ENCODE measurements at regions not wholly inside any gene's neighbourhood (a gene's known extent, or its start where the extent isn't known, plus 50 kb on each side); places are given as distances from the start of the nearest gene placed in this dataset.

DNA sequence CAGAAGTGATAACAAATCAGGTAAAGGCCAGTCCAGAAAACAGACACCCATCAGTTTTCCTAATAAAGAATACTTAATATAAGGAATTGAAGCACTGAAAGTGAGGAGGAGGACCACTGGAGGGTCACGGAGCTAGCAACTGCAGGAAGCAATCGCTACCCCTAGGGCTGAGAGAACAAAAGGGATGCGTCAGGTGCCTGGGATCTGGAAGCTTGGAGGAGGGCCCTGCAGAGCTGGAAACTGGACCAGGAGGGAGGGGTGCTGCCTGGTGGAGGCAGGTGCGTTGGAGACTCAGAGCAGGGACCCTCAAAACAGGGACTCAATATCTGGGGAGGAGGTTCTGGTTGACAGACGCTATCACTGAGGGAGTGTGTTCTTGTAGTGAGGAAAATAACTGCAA is 308.1 kb upstream of the RASGRP1 start:
- H3K9me3 ChIP-seq (ENCODE audit: control insufficient read depth, low read depth, low read length) = no peaks in the 10 kb centered on the region
- no peak overlapping the region for H3K27ac ChIP-seq (ENCODE audit: low read length)
- no peak overlapping the region for H3K9ac ChIP-seq (ENCODE audit: low read length)
- H3K4me3 ChIP-seq (ENCODE audit: low read length) = no peak overlapping the region
- peaks cover 4% of the 10 kb centered on the region for H3K4me1 ChIP-seq (ENCODE audit: control insufficient read depth, low read depth, low read length)
- H3K36me3 ChIP-seq (ENCODE audit: control insufficient read depth, low read depth, low read length) = no peaks in the 10 kb centered on the region
- H3K27me3 ChIP-seq (ENCODE audit: control insufficient read depth, insufficient read depth, low read length) = no peaks in the 10 kb centered on the region

DNA sequence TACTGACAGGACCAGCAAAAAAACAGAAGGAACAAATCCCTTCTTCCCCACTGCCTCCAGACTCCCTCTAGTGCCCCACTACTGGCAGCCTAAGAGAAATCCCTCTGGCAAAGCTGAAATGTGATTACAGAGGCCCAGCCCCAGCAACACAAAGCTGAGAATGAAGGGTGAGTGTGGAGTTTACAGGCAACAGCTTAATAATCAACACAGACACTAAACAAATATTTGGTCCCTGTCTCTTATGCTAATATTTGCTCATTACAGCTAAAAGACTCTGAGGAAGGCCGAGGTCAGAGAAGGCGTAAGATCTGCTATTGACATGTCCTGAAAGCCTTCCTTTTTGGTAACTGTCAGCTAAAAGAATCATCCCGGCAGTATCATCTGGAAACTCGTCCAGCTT is 308.5 kb upstream of the RASGRP1 start:
- Histone ChIP-seq H3K9me3 (ENCODE audit: control insufficient read depth, low read depth, low read length) (no peaks in the 10 kb centered on the region), H3K27ac (ENCODE audit: low read length) (no peak overlapping the region), H3K4me1 (ENCODE audit: control insufficient read depth, low read depth, low read length) (peaks cover 4% of the 10 kb centered on the region), H3K9ac (ENCODE audit: low read length) (no peak overlapping the region), H3K27me3 (ENCODE audit: control insufficient read depth, insufficient read depth, low read length) (no peaks in the 10 kb centered on the region), H3K36me3 (ENCODE audit: control insufficient read depth, low read depth, low read length) (no peaks in the 10 kb centered on the region), H3K4me3 (ENCODE audit: low read length) (no peak overlapping the region)

DNA sequence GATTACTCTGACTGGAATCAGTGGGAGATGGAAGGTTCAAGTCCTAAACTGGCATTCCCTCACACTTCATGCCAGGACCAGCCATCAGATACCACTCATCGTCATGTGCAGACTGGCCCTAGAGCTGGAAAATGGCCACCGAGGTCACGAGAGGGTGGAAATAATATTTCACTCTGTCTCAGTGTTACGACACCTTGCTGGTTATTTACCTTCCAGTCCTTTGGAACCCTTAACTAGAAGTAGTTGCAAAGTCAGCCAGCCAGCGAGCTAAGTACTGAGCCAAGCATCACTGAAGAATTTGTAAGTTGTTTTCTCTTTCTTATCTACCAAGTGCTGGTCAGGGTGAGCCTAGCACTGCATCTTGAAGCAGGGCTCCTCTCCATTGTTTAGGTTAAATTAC is 309.9 kb upstream of the RASGRP1 start:
- Histone ChIP-seq H3K36me3 (ENCODE audit: control insufficient read depth, low read depth, low read length) (no peaks in the 10 kb centered on the region), H3K9ac (ENCODE audit: low read length) (no peak overlapping the region), H3K27me3 (ENCODE audit: control insufficient read depth, insufficient read depth, low read length) (no peaks in the 10 kb centered on the region), H3K4me1 (ENCODE audit: control insufficient read depth, low read depth, low read length) (peaks cover 4% of the 10 kb centered on the region), H3K4me3 (ENCODE audit: low read length) (no peak overlapping the region), H3K27ac (ENCODE audit: low read length) (no peak overlapping the region), H3K9me3 (ENCODE audit: control insufficient read depth, low read depth, low read length) (no peaks in the 10 kb centered on the region)

DNA sequence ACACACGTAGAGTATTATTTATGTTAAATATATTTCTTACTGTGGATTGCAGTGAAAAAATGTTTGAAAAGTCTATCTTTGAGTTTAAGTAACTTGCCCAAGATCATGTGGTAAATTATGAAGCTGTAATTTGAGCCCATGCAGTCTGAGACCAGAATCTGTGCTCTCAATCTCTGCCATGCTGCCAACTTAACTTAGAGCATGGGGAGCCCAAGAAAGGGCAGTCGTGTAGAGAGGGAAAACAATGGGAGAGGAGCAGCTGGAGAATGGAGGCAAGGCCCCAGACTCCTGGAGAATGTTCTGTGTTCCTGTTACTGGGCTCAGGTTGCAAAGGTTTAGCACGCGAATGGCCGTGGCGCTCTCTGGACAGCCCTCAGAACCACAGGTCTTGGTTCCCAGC is 311.6 kb upstream of the RASGRP1 start:
- no peaks in the 10 kb centered on the region for H3K27me3 ChIP-seq (ENCODE audit: control insufficient read depth, insufficient read depth, low read length)
- H3K9me3 ChIP-seq (ENCODE audit: control insufficient read depth, low read depth, low read length) = no peaks in the 10 kb centered on the region

DNA sequence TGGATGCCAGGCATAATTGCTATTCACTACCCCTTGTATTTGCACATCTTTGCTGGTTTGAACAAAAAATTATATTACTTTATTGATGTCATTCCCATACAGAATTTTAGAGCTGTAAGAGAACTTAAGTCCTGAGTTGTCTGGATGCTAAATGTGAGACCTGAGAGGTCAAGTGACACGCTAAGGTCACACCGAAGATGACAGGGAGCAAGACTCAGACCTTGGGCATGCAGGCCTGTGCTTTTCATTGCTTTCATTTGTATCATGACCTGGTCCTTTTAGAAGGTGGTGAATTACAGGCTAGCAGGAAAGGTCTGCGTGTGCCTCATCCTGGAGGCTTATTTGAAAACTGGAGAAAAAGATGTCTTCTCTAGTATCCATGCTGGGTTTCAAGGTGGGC is 312.0 kb upstream of the RASGRP1 start:
- Histone ChIP-seq H3K4me1 (ENCODE audit: control insufficient read depth, low read depth, low read length) (peaks cover 4% of the 10 kb centered on the region), H3K27me3 (ENCODE audit: control insufficient read depth, insufficient read depth, low read length) (no peaks in the 10 kb centered on the region), H3K27ac (ENCODE audit: low read length) (no peak overlapping the region), H3K9ac (ENCODE audit: low read length) (no peak overlapping the region), H3K4me3 (ENCODE audit: low read length) (no peak overlapping the region), H3K36me3 (ENCODE audit: control insufficient read depth, low read depth, low read length) (no peaks in the 10 kb centered on the region), H3K9me3 (ENCODE audit: control insufficient read depth, low read depth, low read length) (no peaks in the 10 kb centered on the region)

More for the DNA sequence above, 311.6 kb upstream of the RASGRP1 start:
- no peak overlapping the region for H3K9ac ChIP-seq (ENCODE audit: low read length)
- no peak overlapping the region for H3K27ac ChIP-seq (ENCODE audit: low read length)
- no peak overlapping the region for H3K4me3 ChIP-seq (ENCODE audit: low read length)
- H3K36me3 ChIP-seq (ENCODE audit: control insufficient read depth, low read depth, low read length) = no peaks in the 10 kb centered on the region
- peaks cover 4% of the 10 kb centered on the region for H3K4me1 ChIP-seq (ENCODE audit: control insufficient read depth, low read depth, low read length)

DNA sequence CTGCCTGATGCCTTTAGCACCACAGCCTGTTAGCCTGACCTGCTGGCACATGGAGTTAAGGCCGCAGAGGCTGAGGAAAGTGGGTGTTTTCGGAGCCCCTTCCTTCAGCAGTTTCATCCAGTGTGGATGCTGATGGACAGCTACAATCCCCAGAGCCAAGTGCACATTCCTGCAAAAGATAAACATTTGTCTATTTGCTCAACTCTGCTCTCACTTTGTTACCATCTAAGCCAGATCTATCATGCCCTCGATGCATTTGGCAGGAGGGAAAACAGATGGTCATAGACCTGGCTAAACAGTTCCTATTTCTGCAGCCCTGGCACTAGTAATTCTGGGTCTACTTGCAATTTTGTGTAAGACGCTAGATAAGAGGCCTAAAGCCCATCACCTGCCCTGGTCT is 312.9 kb upstream of the RASGRP1 start:
- peaks cover 4% of the 10 kb centered on the region for H3K4me1 ChIP-seq (ENCODE audit: control insufficient read depth, low read depth, low read length)
- no peak overlapping the region for H3K9ac ChIP-seq (ENCODE audit: low read length)
- no peak overlapping the region for H3K27ac ChIP-seq (ENCODE audit: low read length)
- no peaks in the 10 kb centered on the region for H3K27me3 ChIP-seq (ENCODE audit: control insufficient read depth, insufficient read depth, low read length)
- no peaks in the 10 kb centered on the region for H3K9me3 ChIP-seq (ENCODE audit: control insufficient read depth, low read depth, low read length)
- H3K4me3 ChIP-seq (ENCODE audit: low read length) = no peak overlapping the region
- H3K36me3 ChIP-seq (ENCODE audit: control insufficient read depth, low read depth, low read length) = no peaks in the 10 kb centered on the region

DNA sequence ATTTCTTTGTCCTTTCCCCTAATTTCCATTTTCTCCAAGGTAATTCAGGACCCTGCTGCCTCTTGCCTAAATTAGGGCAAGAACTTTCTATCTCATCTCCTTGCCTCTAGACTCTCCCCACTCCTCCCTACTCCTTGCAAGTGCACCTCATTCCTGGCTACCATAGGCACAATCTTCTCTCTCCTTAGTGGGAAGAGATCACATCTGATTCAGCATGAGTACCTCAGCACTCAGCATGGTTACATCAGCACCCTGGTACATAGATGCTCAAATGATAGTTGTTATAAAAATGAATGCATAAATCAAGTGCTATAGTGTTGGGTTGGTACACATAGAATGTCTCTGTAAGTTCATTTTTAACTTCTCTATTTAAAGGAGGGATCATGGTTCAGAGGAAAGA is 313.4 kb upstream of the RASGRP1 start:
- Histone ChIP-seq H3K9me3 (ENCODE audit: control insufficient read depth, low read depth, low read length) (no peaks in the 10 kb centered on the region), H3K9ac (ENCODE audit: low read length) (no peak overlapping the region), H3K4me1 (ENCODE audit: control insufficient read depth, low read depth, low read length) (peaks cover under 1% of the 10 kb centered on the region), H3K27me3 (ENCODE audit: control insufficient read depth, insufficient read depth, low read length) (no peaks in the 10 kb centered on the region), H3K36me3 (ENCODE audit: control insufficient read depth, low read depth, low read length) (no peaks in the 10 kb centered on the region), H3K4me3 (ENCODE audit: low read length) (no peak overlapping the region), H3K27ac (ENCODE audit: low read length) (no peak overlapping the region)

DNA sequence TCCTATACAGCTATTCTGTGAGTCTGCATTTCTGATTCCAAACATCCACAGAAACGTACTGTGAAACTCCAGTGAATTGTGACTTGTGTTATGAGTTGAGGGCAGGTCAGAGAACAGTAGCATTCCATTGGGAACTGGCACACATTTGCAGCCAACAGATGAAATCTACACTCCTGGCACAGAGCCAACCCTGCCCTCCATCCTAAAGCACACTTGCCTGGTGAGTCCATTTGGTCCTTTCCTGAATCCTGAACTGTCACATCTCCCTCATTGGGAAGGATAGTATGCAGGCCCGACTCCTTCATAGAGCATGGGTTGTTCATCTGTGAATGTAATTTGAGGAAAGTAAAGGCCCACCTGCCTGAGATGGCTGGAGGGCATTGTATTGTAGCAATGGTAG is 314.3 kb upstream of the RASGRP1 start:
- no peak overlapping the region for H3K27ac ChIP-seq (ENCODE audit: low read length)
- H3K4me3 ChIP-seq (ENCODE audit: low read length) = no peak overlapping the region

DNA sequence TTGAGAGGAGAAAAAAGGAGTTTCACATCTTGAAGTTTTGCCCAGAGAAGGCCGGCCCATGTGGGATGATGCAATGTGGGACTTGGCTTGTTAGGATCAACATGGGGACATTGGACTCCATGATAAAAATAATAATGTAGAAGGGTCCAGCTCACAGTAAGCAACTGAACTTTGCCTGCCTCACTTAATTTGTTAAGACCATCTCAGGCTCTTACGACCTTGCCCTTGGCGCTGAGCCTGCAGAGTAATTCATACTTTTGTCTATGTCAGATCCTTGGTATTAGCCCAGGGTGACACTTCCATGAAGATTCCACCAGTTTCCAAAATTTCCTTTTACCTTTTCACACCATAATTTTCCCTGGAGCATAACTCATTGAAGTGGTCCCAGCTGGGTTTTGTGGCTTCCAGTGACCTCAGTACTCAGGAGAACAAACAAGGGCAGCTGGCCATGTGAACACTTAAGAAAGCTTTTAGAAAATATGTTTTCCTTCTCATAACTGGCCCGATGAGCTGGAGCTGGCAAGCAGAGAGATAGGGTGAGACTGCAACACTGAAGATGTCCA is 315.4 kb upstream of the RASGRP1 start:
- no peaks in the 10 kb centered on the region for H3K4me1 ChIP-seq (ENCODE audit: control insufficient read depth, low read depth, low read length)
- no peak overlapping the region for H3K27ac ChIP-seq (ENCODE audit: low read length)
- no peak overlapping the region for H3K9ac ChIP-seq (ENCODE audit: low read length)
- no peaks in the 10 kb centered on the region for H3K9me3 ChIP-seq (ENCODE audit: control insufficient read depth, low read depth, low read length)
- no peak overlapping the region for H3K4me3 ChIP-seq (ENCODE audit: low read length)
- H3K27me3 ChIP-seq (ENCODE audit: control insufficient read depth, insufficient read depth, low read length) = no peaks in the 10 kb centered on the region
- no peaks in the 10 kb centered on the region for H3K36me3 ChIP-seq (ENCODE audit: control insufficient read depth, low read depth, low read length)

More for the DNA sequence above, 314.3 kb upstream of the RASGRP1 start:
- Histone ChIP-seq H3K9me3 (ENCODE audit: control insufficient read depth, low read depth, low read length) (no peaks in the 10 kb centered on the region), H3K4me1 (ENCODE audit: control insufficient read depth, low read depth, low read length) (no peaks in the 10 kb centered on the region), H3K36me3 (ENCODE audit: control insufficient read depth, low read depth, low read length) (no peaks in the 10 kb centered on the region), H3K9ac (ENCODE audit: low read length) (no peak overlapping the region), H3K27me3 (ENCODE audit: control insufficient read depth, insufficient read depth, low read length) (no peaks in the 10 kb centered on the region)

DNA sequence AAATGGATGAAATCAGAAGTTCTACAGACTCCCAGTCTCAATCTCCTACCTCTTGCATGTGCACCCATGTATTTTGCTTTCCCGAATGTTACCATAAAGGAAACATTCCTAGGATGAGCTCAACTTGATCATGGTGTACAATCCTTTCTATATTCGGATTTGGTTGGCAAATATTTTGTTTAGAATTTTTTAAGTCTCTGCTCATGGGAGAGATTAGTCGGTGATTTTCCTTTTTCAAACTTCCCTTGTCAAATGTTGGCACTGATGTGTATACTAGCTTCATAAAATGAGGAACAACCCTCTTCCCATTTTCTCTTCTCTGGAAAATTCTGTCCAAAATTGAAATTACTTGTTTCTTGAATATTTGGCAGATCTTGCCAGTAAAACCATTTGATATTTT is 317.6 kb upstream of the RASGRP1 start:
- Histone ChIP-seq H3K4me1 (ENCODE audit: control insufficient read depth, low read depth, low read length) (no peaks in the 10 kb centered on the region), H3K27ac (ENCODE audit: low read length) (no peak overlapping the region), H3K36me3 (ENCODE audit: control insufficient read depth, low read depth, low read length) (no peaks in the 10 kb centered on the region), H3K4me3 (ENCODE audit: low read length) (no peak overlapping the region), H3K27me3 (ENCODE audit: control insufficient read depth, insufficient read depth, low read length) (no peaks in the 10 kb centered on the region), H3K9me3 (ENCODE audit: control insufficient read depth, low read depth, low read length) (no peaks in the 10 kb centered on the region), H3K9ac (ENCODE audit: low read length) (no peak overlapping the region)

DNA sequence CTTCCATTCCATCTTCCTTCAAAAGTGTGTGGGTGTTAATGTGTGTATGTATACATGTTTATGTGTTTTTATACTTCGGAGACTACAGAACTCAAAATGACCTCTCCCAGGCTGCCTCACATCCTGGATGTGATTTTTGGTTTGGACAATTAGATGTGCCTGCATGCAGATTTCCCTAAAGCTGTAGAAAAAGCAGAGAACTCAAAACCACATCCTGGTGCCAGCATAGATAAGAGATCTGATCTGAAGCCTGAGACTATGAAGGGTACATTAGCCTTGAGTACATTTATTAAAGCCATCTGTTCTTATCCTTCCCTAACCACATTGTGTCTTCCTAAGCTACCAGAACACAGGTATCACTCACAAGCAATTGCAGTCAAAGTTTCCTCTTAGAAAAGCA is 319.4 kb upstream of the RASGRP1 start:
- H3K9ac ChIP-seq (ENCODE audit: low read length) = no peak overlapping the region
- no peaks in the 10 kb centered on the region for H3K36me3 ChIP-seq (ENCODE audit: control insufficient read depth, low read depth, low read length)
- H3K27me3 ChIP-seq (ENCODE audit: control insufficient read depth, insufficient read depth, low read length) = no peaks in the 10 kb centered on the region
- no peaks in the 10 kb centered on the region for H3K9me3 ChIP-seq (ENCODE audit: control insufficient read depth, low read depth, low read length)
- H3K4me1 ChIP-seq (ENCODE audit: control insufficient read depth, low read depth, low read length) = no peaks in the 10 kb centered on the region
- no peak overlapping the region for H3K4me3 ChIP-seq (ENCODE audit: low read length)
- H3K27ac ChIP-seq (ENCODE audit: low read length) = no peak overlapping the region

DNA sequence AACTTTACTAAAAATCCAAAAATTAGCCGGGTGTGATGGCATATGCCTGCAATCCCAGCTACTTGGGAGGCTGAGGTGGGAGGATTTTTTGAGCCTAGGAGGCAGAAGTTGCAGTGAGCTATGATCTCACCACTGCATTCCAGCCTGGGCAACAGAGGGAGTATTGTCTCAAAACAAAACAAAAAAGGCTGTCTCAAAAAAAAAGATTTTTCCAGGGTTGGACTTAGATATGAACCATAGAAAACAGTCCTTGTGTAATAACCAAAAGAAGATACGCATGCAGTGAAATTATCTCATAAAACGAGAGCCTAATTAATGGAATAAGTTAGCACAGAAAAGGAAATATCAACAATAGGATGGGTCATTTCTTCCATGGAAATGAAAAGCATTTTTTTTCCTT is 320.4 kb upstream of the RASGRP1 start:
- Histone ChIP-seq H3K4me3 (ENCODE audit: low read length) (no peak overlapping the region), H3K27me3 (ENCODE audit: control insufficient read depth, insufficient read depth, low read length) (no peaks in the 10 kb centered on the region), H3K9ac (ENCODE audit: low read length) (no peak overlapping the region), H3K36me3 (ENCODE audit: control insufficient read depth, low read depth, low read length) (no peaks in the 10 kb centered on the region), H3K4me1 (ENCODE audit: control insufficient read depth, low read depth, low read length) (no peaks in the 10 kb centered on the region), H3K9me3 (ENCODE audit: control insufficient read depth, low read depth, low read length) (no peaks in the 10 kb centered on the region), H3K27ac (ENCODE audit: low read length) (no peak overlapping the region)
